ENCODE measurements at regions not wholly inside any gene's neighbourhood (a gene's known extent, or its start where the extent isn't known, plus 50 kb on each side); places are given as distances from the start of the nearest gene placed in this dataset.

- Histone ChIP-seq H3K9me3 (ENCODE audit: low read length) (no peaks in the 10 kb centered on the region), H3K79me2 (ENCODE audit: low read length) (no peaks in the 10 kb centered on the region), H4K20me1 (ENCODE audit: low read length) (no peaks in the 10 kb centered on the region), H3F3A (ENCODE audit: low read length, unreplicated experiment) (peaks cover 5% of the 10 kb centered on the region), H3K9me2 (replicated peaks; ENCODE audit: low read length) (no peaks in the 10 kb centered on the region), H3K27ac (ENCODE audit: low read length) (no peak overlapping the region), H3K36me3 (ENCODE audit: low read depth, low read length) (peaks cover 11% of the 10 kb centered on the region), H3K4me3 (ENCODE audit: low read length) (no peak overlapping the region), H3K4me2 (ENCODE audit: low read length) (no peak overlapping the region), H3K27me3 (ENCODE audit: low read length) (no peaks in the 10 kb centered on the region), H2AFZ (ENCODE audit: low read length) (no peak overlapping the region), H3K9ac (ENCODE audit: low read length) (no peak overlapping the region), H3K4me1 (ENCODE audit: insufficient read depth, low read length) (peaks cover 12% of the 10 kb centered on the region)
- POLR2A ChIA-PET (ENCODE audit: unreplicated experiment), result interaction anchor here (0.7 kb wide), 1 partner anchor 69 kb away, joined by 3 read pairs; no protein-coding TSS in a partner anchor
- no peak for DNase-seq
- CTCF ChIA-PET, result interaction anchor here (0.6 kb wide), 1 partner anchor 29 kb away, joined by 7 read pairs; no protein-coding TSS in a partner anchor
- TF ChIP-seq EZH2 (IDR thresholded peaks at IDR 0.05; ENCODE audit: low read length, unreplicated experiment), result no peak
- TF ChIP-seq CTCF (conservative IDR thresholded peaks at IDR 0.05; ENCODE audit: low read depth, low read length), result no peak
- TF ChIP-seq EZH2phosphoT487 (IDR thresholded peaks at IDR 0.05; ENCODE audit: borderline replicate concordance, low read length), result no peak
- ATAC-seq, result no peak
- intact Hi-C loops (cut with micrococcal nuclease), result loop anchor here (5.0 kb wide), 1 partner anchor 82 kb away; no protein-coding TSS in a partner anchor
- BruUV-seq (replicated peaks), result no TSS peak
Measured at GRCh38 chr17:63358956-63359355, 87.2 kb downstream of the CYB561 start.

- intact Hi-C loops (cut with micrococcal nuclease), result no loop called here
- Histone ChIP-seq H2AFZ (ENCODE audit: low read length) (no peak overlapping the region), H3K4me2 (ENCODE audit: low read length) (no peak overlapping the region), H3K36me3 (ENCODE audit: low read depth, low read length) (no peaks in the 10 kb centered on the region), H3K27me3 (ENCODE audit: low read length) (no peaks in the 10 kb centered on the region), H3K27ac (ENCODE audit: low read length) (no peak overlapping the region), H3K4me1 (ENCODE audit: insufficient read depth, low read length) (peaks cover 6% of the 10 kb centered on the region), H4K20me1 (ENCODE audit: low read length) (no peaks in the 10 kb centered on the region), H3K9me2 (replicated peaks; ENCODE audit: low read length) (no peaks in the 10 kb centered on the region), H3K4me3 (ENCODE audit: low read length) (no peak overlapping the region), H3K9me3 (ENCODE audit: low read length) (no peaks in the 10 kb centered on the region), H3F3A (ENCODE audit: low read length, unreplicated experiment) (peaks cover 3% of the 10 kb centered on the region), H3K79me2 (ENCODE audit: low read length) (no peaks in the 10 kb centered on the region), H3K9ac (ENCODE audit: low read length) (no peak overlapping the region)
- no peak for TF ChIP-seq CTCF (conservative IDR thresholded peaks at IDR 0.05; ENCODE audit: low read depth, low read length)
- TF ChIP-seq EZH2 (IDR thresholded peaks at IDR 0.05; ENCODE audit: low read length, unreplicated experiment), result no peak
- TF ChIP-seq EZH2phosphoT487 (IDR thresholded peaks at IDR 0.05; ENCODE audit: borderline replicate concordance, low read length), result no peak
- CTCF ChIA-PET, result no interaction called here
- ATAC-seq, result no peak
- no TSS peak for BruUV-seq (replicated peaks)
- POLR2A ChIA-PET (ENCODE audit: unreplicated experiment), result no interaction called here
- no peak for DNase-seq
Measured at GRCh38 chr17:63361182-63361581, 84.9 kb downstream of the CYB561 start.

- no peaks in the 10 kb centered on the region for H3K27me3 ChIP-seq (ENCODE audit: low read length)
- no peak overlapping the region for H2AFZ ChIP-seq (ENCODE audit: low read length)
- no peak for DNase-seq
- no peaks in the 10 kb centered on the region for H3K36me3 ChIP-seq (ENCODE audit: low read depth, low read length)
- H3K4me3 ChIP-seq (ENCODE audit: low read length), result no peak overlapping the region
- no peak overlapping the region for H3K9ac ChIP-seq (ENCODE audit: low read length)
- no peaks in the 10 kb centered on the region for H3K9me3 ChIP-seq (ENCODE audit: low read length)
- intact Hi-C loops (cut with micrococcal nuclease), result no loop called here
- no peaks in the 10 kb centered on the region for H3K4me1 ChIP-seq (ENCODE audit: insufficient read depth, low read length)
- no peaks in the 10 kb centered on the region for H4K20me1 ChIP-seq (ENCODE audit: low read length)
- H3F3A ChIP-seq (ENCODE audit: low read length, unreplicated experiment), result no peaks in the 10 kb centered on the region
- ChIA-PET POLR2A (ENCODE audit: unreplicated experiment) (no interaction called here), CTCF (no interaction called here)
- H3K4me2 ChIP-seq (ENCODE audit: low read length), result no peak overlapping the region
- no peaks in the 10 kb centered on the region for H3K9me2 ChIP-seq (replicated peaks; ENCODE audit: low read length)
- no peak overlapping the region for H3K27ac ChIP-seq (ENCODE audit: low read length)
- no peak for TF ChIP-seq EZH2 (IDR thresholded peaks at IDR 0.05; ENCODE audit: low read length, unreplicated experiment)
- TF ChIP-seq EZH2phosphoT487 (IDR thresholded peaks at IDR 0.05; ENCODE audit: borderline replicate concordance, low read length), result no peak
- no peak for TF ChIP-seq CTCF (conservative IDR thresholded peaks at IDR 0.05; ENCODE audit: low read depth, low read length)
- BruUV-seq (replicated peaks), result no TSS peak
- H3K79me2 ChIP-seq (ENCODE audit: low read length), result no peaks in the 10 kb centered on the region
- no peak for ATAC-seq
Measured at GRCh38 chr17:63362115-63362514, 84.0 kb downstream of the CYB561 start.

All from PC-3 (cell line).